ENCODE measurements at regions not wholly inside any gene's neighbourhood (a gene's known extent, or its start where the extent isn't known, plus 50 kb on each side); places are given as distances from the start of the nearest gene placed in this dataset.
"Not testable (repeated sequence)": the region's sequence is repeated elsewhere in the genome, so short reads cannot be mapped to it uniquely, and the experiment has no call there.

GRCh38 chr12:60194678-60195077 lies 598.8 kb downstream of the SLC16A7 start:
- DNase-seq (ENCODE audit: low read depth, low spot score), result no peak

GRCh38 chr12:60195483-60195882 lies 599.7 kb downstream of the SLC16A7 start:
- no peak for DNase-seq (ENCODE audit: low read depth, low spot score)

- DNase-seq (ENCODE audit: low read depth, low spot score), result no peak
Measured at GRCh38 chr12:60196366-60196765, 600.5 kb downstream of the SLC16A7 start.

GRCh38 chr12:60197589-60197988 lies 601.8 kb downstream of the SLC16A7 start:
- no peak for DNase-seq (ENCODE audit: low read depth, low spot score)

- no peak for DNase-seq (ENCODE audit: low read depth, low spot score)
Measured at GRCh38 chr12:60201891-60202290, 606.1 kb downstream of the SLC16A7 start.

GRCh38 chr12:60205500-60205899 lies 609.7 kb downstream of the SLC16A7 start:
- DNase-seq (ENCODE audit: low read depth, low spot score), result no peak

- DNase-seq (ENCODE audit: low read depth, low spot score), result no peak
Measured at GRCh38 chr12:60209521-60209920, 613.7 kb downstream of the SLC16A7 start.

- DNase-seq (ENCODE audit: low read depth, low spot score), result no peak
Measured at GRCh38 chr12:60209933-60210332, 614.1 kb downstream of the SLC16A7 start.

GRCh38 chr12:60210756-60211155 lies 614.9 kb downstream of the SLC16A7 start:
- DNase-seq (ENCODE audit: low read depth, low spot score), result no peak

GRCh38 chr12:60211244-60211643 lies 615.4 kb downstream of the SLC16A7 start:
- DNase-seq (ENCODE audit: low read depth, low spot score), result no peak

- DNase-seq (ENCODE audit: low read depth, low spot score), result no peak
Measured at GRCh38 chr12:60212159-60213000, 616.6 kb downstream of the SLC16A7 start.

- not testable (repeated sequence) for DNase-seq (ENCODE audit: low read depth, low spot score)
Measured at GRCh38 chr12:60213272-60213671, 617.4 kb downstream of the SLC16A7 start.

GRCh38 chr12:60216226-60216625 lies 620.4 kb downstream of the SLC16A7 start:
- no peak for DNase-seq (ENCODE audit: low read depth, low spot score)

- DNase-seq (ENCODE audit: low read depth, low spot score), result no peak
Measured at GRCh38 chr12:60223242-60223641, 627.4 kb downstream of the SLC16A7 start.

- no peak for DNase-seq (ENCODE audit: low read depth, low spot score)
Measured at GRCh38 chr12:60225216-60226000, 629.6 kb downstream of the SLC16A7 start.

GRCh38 chr12:60227916-60228315 lies 632.1 kb downstream of the SLC16A7 start:
- DNase-seq (ENCODE audit: low read depth, low spot score), result no peak

- no peak for DNase-seq (ENCODE audit: low read depth, low spot score)
Measured at GRCh38 chr12:60230056-60230455, 634.2 kb downstream of the SLC16A7 start.

GRCh38 chr12:60231303-60231702 lies 635.5 kb downstream of the SLC16A7 start:
- DNase-seq (ENCODE audit: low read depth, low spot score), result no peak

GRCh38 chr12:60231976-60232907 lies 636.4 kb downstream of the SLC16A7 start:
- no peak for DNase-seq (ENCODE audit: low read depth, low spot score)

- DNase-seq (ENCODE audit: low read depth, low spot score), result peak; percentile 54
Measured at GRCh38 chr12:60234611-60235195, 638.9 kb downstream of the SLC16A7 start.

GRCh38 chr12:60235261-60235660 lies 639.4 kb downstream of the SLC16A7 start:
- DNase-seq (ENCODE audit: low read depth, low spot score), result no peak
